Skeletal muscle satellite cell (primary cell): ENCODE measurements at regions not wholly inside any gene's neighbourhood (a gene's known extent, or its start where the extent isn't known, plus 50 kb on each side); places are given as distances from the start of the nearest gene placed in this dataset.

Experiments used
- H3K27me3 ChIP-seq: 2 replicates; pipeline ENCODE4 v1.7.0; 2013; ENCODE audit warnings: low read length; ENCODE audit not compliant: control insufficient read depth, insufficient read depth
- H3K36me3 ChIP-seq: 2 replicates; pipeline ENCODE4 v1.7.0; 2013; ENCODE audit warnings: mild to moderate bottlenecking, control low read depth, low read length; ENCODE audit not compliant: insufficient read depth
- H3K4me1 ChIP-seq: 2 replicates; pipeline ENCODE4 v1.7.0; 2013; ENCODE audit warnings: low read length; ENCODE audit not compliant: control insufficient read depth, insufficient read depth
- H3K4me2 ChIP-seq: 2 replicates; pipeline ENCODE4 v1.7.0; 2013; ENCODE audit warnings: mild to moderate bottlenecking, low read length
- H3K4me3 ChIP-seq: 2 replicates; pipeline ENCODE4 v1.7.0; 2013; ENCODE audit warnings: low read length
- H3K9ac ChIP-seq: 2 replicates; pipeline ENCODE4 v1.7.0; 2013; ENCODE audit warnings: mild to moderate bottlenecking, low read depth, low read length, moderate library complexity
- H3K9me3 ChIP-seq: replicated peaks from 2 replicates; pipeline ENCODE4 v1.7.0; 2013; ENCODE audit warnings: mild to moderate bottlenecking, control low read depth, low read length

GRCh38 chr4:173834151-173834550 lies 304.1 kb upstream of the HAND2 start:
- Histone ChIP-seq H3K4me1 (no peaks in the 10 kb centered on the region), H3K4me3 (no peak overlapping the region), H3K9me3 (no peaks in the 10 kb centered on the region), H3K36me3 (no peaks in the 10 kb centered on the region), H3K4me2 (no peak overlapping the region), H3K9ac (no peak overlapping the region), H3K27me3 (no peaks in the 10 kb centered on the region)

DNA sequence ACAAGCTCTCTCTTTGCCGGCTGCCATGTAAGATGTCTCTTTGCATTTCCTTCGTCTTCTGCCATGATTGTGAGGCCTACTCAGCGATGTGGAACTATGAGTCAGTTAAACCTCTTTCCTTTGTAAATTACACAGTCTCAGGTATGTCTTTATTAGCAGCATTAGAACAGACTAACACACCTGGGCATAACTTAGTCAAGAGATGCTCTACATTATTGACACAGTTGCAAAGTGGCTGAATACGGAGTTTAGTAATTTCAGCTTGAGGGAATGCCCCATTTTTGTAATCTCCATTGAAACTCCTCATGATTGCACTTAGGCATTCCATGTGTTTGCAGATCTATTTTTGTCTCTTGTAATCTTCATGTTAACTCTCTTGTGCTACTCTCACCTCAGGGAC lies 299.5 kb upstream of the HAND2 start:
- no peak overlapping the region for H3K9ac ChIP-seq
- H3K27me3 ChIP-seq: no peaks in the 10 kb centered on the region
- H3K4me3 ChIP-seq: no peak overlapping the region
- H3K4me1 ChIP-seq: no peaks in the 10 kb centered on the region
- no peaks in the 10 kb centered on the region for H3K36me3 ChIP-seq
- no peaks in the 10 kb centered on the region for H3K9me3 ChIP-seq
- no peak overlapping the region for H3K4me2 ChIP-seq

DNA sequence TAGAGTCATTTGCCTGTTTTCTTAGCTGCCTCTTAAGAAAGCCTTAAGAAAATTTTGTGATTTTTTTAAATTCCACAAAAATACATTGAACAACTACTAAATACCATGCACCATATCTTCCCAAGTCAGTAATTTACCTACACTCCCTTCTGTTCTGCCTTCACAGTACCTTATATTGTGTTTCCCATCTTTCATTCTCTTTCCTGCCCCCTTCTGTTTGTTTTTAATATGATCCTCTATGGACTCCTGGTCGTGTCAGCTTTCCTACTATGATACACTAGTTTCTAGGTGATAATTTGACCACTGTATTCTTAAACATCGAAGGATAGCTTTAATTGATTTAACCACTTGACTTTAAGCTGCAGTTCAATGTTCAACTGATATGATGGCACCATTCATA lies 297.7 kb upstream of the HAND2 start:
- Histone ChIP-seq H3K4me1 (no peaks in the 10 kb centered on the region), H3K27me3 (no peaks in the 10 kb centered on the region), H3K9me3 (no peaks in the 10 kb centered on the region), H3K9ac (no peak overlapping the region), H3K4me3 (no peak overlapping the region), H3K36me3 (no peaks in the 10 kb centered on the region), H3K4me2 (no peak overlapping the region)

- Histone ChIP-seq H3K4me1 (peaks cover 17% of the 10 kb centered on the region), H3K9me3 (no peaks in the 10 kb centered on the region), H3K36me3 (no peaks in the 10 kb centered on the region), H3K27me3 (no peaks in the 10 kb centered on the region), H3K9ac (no peak overlapping the region), H3K4me3 (no peak overlapping the region), H3K4me2 (peak overlapping the region; percentile 26)
Observed at GRCh38 chr4:173821876-173822275, 291.8 kb upstream of the HAND2 start.

GRCh38 chr4:173821036-173821435 lies 291.0 kb upstream of the HAND2 start:
- Histone ChIP-seq H3K27me3 (no peaks in the 10 kb centered on the region), H3K9me3 (no peaks in the 10 kb centered on the region), H3K4me1 (peaks cover 17% of the 10 kb centered on the region), H3K4me2 (no peak overlapping the region), H3K9ac (no peak overlapping the region), H3K4me3 (no peak overlapping the region), H3K36me3 (no peaks in the 10 kb centered on the region)

DNA sequence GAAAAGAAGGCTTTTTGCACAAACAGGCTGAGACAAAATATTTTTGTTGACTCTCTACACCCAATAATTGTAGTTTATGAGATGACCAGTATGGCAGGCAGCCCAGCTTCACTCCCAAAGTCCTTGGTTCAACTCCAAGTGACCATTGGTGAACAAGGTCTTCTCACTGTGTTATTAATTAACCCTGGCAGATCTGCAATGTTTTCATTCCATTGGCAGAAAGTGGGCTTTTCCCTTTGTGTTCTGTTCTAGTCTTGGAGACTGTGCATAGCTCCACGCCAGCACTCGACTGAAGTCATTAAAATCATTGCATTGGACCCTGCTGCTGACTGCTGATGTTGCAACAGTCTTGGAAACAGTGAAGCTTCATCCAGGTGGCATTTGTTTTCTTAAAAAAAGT lies 277.3 kb upstream of the HAND2 start:
- Histone ChIP-seq H3K9me3 (no peaks in the 10 kb centered on the region), H3K36me3 (no peaks in the 10 kb centered on the region), H3K27me3 (no peaks in the 10 kb centered on the region), H3K9ac (no peak overlapping the region), H3K4me2 (no peak overlapping the region), H3K4me3 (no peak overlapping the region), H3K4me1 (no peaks in the 10 kb centered on the region)

GRCh38 chr4:173805884-173806283 lies 275.9 kb upstream of the HAND2 start:
- Histone ChIP-seq H3K4me2 (no peak overlapping the region), H3K9me3 (no peaks in the 10 kb centered on the region), H3K36me3 (no peaks in the 10 kb centered on the region), H3K9ac (no peak overlapping the region), H3K27me3 (no peaks in the 10 kb centered on the region), H3K4me1 (peaks cover 5% of the 10 kb centered on the region), H3K4me3 (no peak overlapping the region)

- Histone ChIP-seq H3K4me3 (no peak overlapping the region), H3K27me3 (no peaks in the 10 kb centered on the region), H3K9me3 (no peaks in the 10 kb centered on the region), H3K4me2 (no peak overlapping the region), H3K9ac (no peak overlapping the region), H3K4me1 (peaks cover 5% of the 10 kb centered on the region), H3K36me3 (no peaks in the 10 kb centered on the region)
Observed at GRCh38 chr4:173802662-173803022, 272.6 kb upstream of the HAND2 start.

DNA sequence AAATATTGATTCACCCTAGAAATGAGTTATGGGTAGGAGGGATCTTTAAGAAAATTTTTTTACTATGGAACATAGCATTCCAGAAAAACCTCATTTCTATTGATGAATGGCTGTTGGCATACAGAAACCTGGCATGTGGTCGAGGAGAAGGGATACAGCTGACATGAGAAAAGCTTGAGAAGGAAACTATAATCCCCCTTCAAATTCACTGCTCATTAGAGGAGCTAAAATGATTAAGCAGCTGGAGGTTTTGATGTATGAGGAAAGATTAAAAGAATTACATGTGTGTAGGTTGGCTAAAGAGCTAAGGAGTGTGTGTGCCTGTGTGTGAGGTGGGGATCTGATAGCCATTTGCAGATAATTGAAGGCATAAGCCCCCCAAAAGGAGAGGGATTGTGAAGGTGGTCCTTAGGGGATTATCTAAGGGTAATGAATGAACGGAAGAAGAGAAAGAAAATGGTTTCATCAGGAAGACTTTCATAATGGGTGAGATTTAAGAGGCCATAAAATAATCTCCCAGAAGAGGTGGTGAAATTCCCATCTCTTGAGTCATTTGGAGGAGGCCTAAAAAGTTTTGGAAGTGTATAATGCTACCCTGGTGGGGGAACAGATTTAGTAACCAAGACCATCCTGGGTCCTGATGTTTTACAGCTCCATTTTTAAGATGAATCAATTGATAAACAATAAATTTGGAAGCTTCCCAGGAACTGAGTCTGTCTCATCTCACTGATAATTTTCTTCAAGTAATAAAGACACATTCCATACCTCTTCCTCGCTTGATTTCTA lies 272.0 kb upstream of the HAND2 start:
- Histone ChIP-seq H3K27me3 (no peaks in the 10 kb centered on the region), H3K4me2 (no peak overlapping the region), H3K9ac (no peak overlapping the region), H3K36me3 (no peaks in the 10 kb centered on the region), H3K9me3 (no peaks in the 10 kb centered on the region), H3K4me1 (peaks cover 5% of the 10 kb centered on the region), H3K4me3 (no peak overlapping the region)

DNA sequence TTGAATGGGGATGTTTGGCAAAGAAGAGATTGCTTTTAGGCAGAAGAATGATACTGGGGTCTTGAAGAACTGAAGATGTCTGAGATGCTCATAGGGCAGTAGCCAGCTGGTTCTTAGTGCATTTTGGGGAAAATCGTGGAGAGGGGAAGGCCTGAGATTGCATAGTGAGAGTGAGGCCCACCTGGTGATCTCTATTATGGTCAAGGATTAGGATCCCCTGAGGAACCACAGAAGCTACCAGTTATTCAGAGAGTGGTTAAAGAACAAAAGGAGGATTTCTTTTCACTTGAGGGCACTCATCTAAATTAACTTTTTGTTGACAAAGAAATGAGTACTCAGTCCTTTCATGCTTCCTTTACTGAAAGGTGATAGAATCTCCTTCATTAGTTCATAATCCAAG lies 271.3 kb upstream of the HAND2 start:
- Histone ChIP-seq H3K4me2 (no peak overlapping the region), H3K27me3 (no peaks in the 10 kb centered on the region), H3K36me3 (no peaks in the 10 kb centered on the region), H3K4me3 (no peak overlapping the region), H3K9me3 (no peaks in the 10 kb centered on the region), H3K9ac (no peak overlapping the region), H3K4me1 (peaks cover 5% of the 10 kb centered on the region)

GRCh38 chr4:173797296-173797695 lies 267.3 kb upstream of the HAND2 start:
- no peaks in the 10 kb centered on the region for H3K36me3 ChIP-seq
- H3K9ac ChIP-seq: no peak overlapping the region
- H3K27me3 ChIP-seq: no peaks in the 10 kb centered on the region
- H3K9me3 ChIP-seq: no peaks in the 10 kb centered on the region
- H3K4me1 ChIP-seq: peaks cover 14% of the 10 kb centered on the region
- H3K4me3 ChIP-seq: no peak overlapping the region
- H3K4me2 ChIP-seq: no peak overlapping the region

- H3K9me3 ChIP-seq: no peaks in the 10 kb centered on the region
- H3K4me3 ChIP-seq: no peak overlapping the region
- peaks cover 10% of the 10 kb centered on the region for H3K4me1 ChIP-seq
- peak overlapping the region; percentile 58 for H3K4me2 ChIP-seq
- H3K27me3 ChIP-seq: no peaks in the 10 kb centered on the region
- no peaks in the 10 kb centered on the region for H3K36me3 ChIP-seq
- peak overlapping the region; percentile 44 for H3K9ac ChIP-seq
Observed at GRCh38 chr4:173794662-173795061, 264.6 kb upstream of the HAND2 start.
